G401.6 (cell line): ENCODE measurements at regions not wholly inside any gene's neighbourhood (a gene's known extent, or its start where the extent isn't known, plus 50 kb on each side); places are given as distances from the start of the nearest gene placed in this dataset.

Source experiments
- FAIRE-seq: peaks from 2 replicates; lab custom pipeline; 2012; peaks lifted over from hg19 to GRCh38; lab: Jason Lieb, UNC

DNA sequence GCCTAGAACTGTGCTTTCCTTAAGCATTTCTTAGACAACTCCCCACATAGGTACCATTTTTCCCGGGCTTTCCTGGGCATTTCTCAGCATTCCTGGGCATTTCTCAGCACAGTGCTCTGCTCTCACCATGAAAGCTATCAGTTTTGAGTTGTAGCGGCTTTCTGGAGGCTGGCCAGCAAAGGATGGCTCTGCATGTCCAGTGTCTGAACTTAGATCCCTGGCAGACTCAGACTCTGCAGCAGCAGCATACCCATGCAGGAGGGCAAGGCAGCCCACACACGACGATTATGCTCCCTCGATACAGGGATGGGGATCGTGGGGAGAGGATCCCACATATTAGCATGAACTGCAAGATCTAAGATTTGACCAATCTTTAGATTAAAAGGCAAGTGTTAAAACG lies 248.9 kb upstream of the MKI67 start:
- no peak for FAIRE-seq

DNA sequence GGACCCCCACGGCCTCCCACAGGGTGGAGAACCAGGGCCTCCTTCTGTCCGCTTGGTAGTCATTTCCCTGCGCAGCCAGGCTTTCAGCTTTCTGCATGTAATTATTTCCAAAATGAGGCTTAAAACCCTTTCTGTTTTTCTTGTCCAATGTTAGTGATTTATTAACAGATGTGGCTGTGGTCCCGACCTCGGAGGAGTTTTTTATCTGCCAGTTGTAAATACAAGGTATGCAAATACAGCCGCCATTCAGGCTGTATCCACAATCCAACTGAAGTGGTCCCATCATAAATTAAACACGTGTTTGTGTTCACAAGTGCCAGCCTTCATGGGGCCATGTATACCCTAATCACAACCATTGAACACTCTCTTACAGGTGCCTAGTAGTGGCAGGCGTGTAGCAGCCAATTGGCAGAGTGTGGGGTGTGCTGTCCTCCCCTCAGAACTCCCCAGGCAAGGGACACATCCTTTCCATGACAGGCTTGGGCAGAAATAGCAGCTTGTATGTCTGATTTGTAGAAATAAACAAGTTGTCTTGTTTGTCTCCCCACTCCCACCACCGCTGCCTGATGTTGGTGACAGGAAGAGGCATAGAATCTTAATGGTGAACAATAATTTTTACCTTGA lies 251.3 kb upstream of the MKI67 start:
- FAIRE-seq = no peak

DNA sequence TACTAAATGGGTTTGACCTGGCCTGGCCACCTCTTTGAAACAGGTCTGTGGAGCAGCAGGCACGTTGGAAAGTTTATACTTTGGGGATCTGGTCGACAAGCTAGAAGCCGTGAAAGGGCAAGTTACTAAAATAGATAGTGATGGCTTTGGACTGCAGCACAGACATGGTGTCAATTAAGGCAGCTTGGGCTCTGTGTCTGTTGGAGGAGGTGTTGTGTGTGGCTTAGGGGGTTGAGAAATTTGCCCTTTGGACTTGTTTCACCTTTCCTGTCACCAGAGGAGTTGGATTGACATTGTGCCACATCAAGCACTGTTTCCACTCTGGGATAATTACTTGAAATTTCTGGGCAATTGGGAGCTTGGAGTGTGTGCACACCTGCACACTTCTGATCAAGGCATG lies 251.8 kb upstream of the MKI67 start:
- FAIRE-seq = no peak

DNA sequence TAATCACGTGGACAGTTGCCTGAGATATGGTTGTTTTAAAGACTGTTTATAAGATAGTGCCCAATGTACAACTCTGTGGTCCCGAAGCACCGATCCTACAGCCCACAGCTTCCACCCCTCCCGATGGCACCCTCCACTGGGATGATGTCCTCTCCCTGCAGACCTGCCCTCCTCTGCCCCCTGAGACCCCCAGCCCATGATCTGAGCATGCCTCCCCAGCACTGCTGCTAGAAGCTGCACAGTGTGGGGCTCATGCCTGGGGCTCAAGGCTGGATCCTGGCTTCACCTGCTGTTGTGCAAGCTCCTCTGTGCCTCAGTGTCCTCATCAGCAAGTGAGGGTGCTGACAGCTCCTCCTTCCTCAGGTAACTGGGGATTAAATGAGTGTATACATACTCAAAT lies 254.7 kb upstream of the MKI67 start:
- FAIRE-seq = no peak

DNA sequence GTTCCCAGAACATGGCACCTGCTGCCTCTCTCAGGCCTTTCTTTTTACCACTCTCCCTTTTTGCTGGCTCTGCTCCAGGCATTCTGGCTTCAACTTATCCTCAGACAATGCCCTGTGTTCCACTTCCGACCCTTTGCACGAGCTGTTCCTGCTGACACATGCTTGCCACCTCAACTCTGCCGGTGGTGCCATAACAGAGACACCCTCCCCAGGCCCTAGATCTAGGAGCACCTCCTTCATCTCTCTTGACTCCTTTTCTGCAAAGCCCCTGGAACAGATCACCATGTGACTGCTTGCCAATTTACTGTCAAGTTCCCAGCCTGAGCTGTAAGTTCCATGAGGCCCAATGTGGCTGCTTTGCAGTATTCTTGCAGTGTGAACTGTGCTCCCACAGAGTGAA lies 256.0 kb upstream of the MKI67 start:
- no peak for FAIRE-seq

DNA sequence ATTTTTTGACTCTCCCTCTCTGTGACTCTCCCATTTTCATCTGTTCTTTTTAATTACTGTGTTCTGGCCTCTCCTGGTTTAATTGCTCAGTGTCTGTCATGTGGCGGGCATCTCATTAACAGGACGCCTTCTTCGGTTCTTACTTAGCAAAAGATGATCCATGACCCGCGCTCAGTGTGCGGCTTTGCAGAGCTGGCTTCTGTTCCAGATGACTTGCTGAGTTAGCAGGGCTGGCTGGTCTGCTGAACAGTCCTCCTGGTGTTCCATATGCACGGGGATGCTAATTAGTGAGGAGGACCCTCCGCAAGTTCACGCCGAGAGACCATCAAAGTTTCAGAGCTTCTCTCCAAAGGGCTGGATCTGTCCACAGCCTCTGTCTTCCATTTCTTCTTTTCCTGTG lies 258.6 kb upstream of the MKI67 start:
- no peak for FAIRE-seq

DNA sequence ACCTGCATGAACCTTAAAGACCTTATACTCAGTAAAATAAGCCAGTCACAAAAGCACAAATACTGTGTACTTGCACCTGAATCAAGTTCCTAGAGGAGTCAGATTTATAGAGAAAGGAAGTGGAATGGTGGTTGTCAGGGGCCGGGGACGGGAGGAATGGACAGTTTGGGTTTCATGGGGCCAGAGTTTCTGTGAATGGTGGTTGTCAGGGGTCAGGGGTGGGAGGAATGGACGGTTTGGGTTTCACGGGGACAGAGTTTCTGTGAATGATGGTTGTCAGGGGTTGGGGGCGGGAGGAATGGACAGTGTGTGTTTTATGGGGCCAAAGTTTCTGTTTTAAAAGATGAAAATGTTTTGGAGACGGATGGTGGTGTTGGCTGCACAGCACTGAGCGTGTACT lies 260.0 kb upstream of the MKI67 start:
- no peak for FAIRE-seq

DNA sequence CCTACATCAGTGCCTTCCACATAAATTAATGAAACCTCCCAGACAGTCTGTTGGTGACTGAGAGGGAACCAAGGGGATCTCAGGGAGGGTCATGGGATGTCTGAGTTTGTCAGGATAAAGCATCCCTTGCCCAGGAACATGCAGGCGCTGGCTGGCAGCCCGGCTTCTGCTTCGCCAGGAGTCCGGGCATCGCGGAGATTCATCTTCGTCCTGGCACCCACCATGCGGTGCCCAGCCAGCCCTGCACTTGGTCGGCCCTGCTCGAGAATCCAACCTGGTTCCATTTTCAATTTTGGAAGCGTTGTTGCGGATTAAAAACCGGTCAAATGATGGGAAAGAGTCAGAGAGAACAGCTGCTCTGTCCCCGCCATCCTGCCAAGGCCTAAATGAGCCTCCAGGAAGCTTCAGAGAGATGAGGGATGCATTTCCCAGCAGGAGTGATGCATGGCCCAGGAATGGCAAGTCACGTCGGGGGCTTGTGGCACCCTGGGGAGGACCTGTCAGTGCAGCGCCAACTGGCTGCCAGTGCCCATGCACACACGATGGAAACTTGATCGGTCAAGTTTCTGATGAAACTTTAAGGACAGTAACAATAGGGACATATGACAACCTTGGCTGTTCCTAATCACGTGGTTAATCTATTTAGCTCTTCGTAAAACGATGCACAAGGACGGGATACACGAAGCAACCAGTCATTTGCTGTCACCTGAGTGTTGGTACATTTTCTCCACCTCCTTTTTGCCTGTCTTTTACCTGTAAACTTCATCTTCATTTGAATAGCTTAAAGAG lies 260.8 kb upstream of the MKI67 start:
- no peak for FAIRE-seq

DNA sequence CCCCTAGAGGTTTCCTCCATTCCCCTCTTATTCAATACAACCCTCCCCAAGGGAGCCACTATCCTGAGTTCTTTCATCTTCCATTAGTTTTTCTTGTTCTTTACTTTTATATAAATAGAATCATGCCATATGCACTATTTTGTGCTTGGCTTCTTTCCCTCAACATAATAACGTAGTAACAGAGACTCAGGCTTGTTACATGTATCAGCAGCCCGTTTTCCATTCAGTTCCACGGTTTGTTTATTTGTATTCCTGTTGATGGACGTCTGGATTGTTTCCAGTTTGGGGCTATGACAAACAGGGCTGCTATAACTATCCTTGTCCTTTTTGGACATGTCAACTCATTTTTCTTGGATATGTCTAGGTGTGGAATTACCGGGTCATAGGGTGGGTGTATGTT lies 264.4 kb upstream of the MKI67 start:
- FAIRE-seq = no peak

DNA sequence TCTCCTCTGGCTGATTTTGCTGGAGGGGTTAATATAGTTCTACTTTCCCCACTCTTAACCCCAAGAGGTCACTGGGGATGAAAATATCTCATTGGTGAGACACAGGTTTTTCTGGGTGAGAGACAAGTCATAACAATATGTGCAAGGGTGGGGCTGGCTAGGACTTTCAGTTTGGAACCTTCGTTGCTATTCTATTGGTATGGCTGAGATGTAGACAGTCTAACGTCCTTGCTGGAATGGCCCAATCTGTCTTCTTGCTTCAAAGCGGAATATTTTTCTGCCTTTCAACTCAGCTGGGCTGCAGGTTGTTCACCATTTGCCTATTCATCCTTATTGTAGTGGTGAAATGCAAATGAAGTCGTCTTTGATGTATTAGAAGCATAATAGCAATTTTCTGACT lies 267.3 kb upstream of the MKI67 start:
- no peak for FAIRE-seq

DNA sequence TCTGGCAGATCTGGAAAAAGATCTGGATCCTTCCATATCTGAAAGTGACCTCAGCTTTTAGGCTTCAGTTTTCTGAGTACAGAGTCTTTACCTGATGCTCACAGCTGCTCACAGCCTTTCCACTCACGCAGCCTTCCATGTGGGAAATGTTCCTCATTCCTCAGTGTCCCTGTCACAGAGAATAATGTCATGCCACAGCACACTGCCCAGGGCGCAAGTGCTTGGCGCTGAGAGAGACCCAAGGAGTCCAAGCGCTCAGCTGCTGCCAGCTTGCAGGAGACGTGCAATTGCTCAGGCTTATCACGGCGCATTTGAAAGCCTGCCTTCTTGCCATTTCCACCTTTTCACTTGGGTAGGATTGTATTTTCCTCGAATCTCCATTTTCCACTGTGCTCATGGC lies 271.9 kb upstream of the MKI67 start:
- no peak for FAIRE-seq

DNA sequence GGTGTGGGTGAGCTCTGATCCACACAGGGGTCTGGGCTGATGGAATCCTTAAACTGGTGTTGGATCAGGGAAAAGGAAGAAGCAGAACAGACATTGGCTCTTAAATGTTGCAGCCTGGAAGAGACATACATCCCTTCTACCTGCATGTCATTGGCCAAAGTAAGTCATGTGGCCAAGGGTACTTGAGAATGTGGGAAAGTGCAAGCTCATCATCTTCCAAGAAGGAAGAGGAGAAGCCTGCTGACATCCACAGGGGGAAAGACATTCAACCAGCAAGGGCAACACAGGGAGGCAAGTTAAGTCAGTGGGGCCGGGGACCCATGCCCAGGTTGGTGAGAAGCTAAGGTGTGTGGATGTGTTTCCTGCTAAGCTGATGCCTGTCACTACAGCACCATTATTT lies 272.8 kb upstream of the MKI67 start:
- no peak for FAIRE-seq

DNA sequence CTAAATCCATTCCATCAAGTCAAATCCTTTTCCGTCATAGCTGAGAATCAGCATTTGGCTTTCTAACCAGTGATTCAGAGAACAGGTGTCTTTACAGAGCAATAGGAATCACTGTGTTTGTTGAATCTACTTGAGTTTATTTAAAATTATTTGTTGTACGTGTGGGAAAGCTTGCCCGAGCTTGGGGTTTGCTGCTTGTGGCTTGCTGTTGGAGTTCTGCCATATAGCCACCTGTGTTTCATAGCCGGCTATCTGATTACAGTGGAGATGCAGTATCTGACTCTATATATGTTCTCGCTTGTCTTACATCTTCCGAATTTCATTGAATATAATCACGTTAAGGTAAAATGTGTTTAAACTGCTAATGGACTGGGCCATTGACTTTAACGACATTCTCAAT lies 274.3 kb upstream of the MKI67 start:
- no peak for FAIRE-seq

DNA sequence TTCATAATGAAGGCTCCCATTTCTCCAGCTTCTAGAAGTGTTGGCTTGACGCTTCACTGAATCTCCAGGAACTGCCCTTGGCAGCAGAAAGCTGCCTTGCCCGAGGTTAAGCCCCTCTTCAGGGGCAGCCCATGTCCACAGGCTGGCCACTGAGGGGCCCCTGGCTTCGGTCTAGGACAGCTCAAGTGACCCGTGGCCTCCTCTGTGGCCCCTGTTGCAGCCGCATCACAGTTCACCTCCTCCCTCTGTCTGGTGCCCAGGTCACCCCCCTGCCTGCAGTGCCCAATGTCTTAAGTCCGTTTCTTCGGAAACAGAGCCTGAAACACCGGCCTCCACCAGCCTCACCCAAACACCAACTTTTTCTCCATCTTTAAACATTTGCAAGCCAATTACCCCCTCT lies 279.2 kb upstream of the MKI67 start:
- FAIRE-seq = no peak

DNA sequence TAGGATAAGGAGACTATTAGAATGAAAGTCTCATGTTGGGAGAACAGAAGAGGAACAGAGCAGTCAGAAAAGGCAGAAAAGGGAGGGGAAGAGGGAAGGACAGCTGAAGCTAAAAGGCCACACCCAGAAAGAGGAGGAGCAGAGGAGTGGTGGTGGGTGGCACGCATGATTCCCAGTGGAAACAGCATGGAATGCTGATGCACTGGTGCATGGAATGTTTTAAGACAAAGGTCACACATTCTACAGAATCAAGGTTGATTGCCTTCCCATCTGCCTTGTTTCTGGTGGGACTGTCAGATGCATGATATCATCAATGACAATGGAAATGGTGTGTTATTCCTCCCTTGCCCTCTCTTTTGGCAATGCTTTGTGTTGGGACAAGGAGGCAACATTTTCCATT lies 285.4 kb upstream of the MKI67 start:
- no peak for FAIRE-seq

DNA sequence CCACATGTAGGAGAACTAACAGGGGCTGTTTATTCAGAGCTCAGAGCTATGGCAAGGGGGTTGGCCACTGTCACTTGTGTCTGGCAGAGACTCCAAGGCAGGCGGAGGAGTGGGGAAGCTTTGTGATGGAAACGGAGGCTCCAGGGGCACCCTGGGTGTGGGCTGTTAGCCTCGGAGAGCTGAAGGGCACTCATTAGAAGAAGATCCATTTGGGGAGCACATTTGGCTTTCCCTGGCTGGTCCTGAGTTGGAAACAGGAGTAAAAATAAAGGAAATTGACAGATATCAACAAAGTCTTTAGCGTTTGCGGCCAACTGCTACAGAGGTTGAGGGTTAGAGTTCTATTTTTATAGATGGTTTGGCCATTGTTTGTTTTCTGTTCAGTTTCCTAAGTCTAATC lies 288.3 kb upstream of the MKI67 start:
- FAIRE-seq = no peak

DNA sequence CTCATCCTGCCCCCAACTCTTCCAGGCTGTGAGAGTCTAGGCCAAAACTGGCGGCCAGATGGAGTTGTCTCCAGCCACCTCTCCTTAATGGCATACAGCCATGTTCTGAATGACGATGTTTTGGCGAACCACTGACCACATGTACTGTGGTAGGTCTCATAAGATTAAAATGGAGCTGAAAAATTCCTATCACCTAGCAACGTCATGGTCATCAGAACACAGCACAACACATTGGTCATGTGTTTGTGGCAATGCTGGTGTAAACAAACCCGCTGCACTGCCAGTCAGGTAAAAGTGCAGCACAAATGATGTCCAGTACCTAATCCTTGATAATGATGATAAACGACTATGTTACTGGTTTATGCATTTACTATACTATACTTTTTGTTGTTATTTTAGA lies 290.0 kb upstream of the MKI67 start:
- no peak for FAIRE-seq

DNA sequence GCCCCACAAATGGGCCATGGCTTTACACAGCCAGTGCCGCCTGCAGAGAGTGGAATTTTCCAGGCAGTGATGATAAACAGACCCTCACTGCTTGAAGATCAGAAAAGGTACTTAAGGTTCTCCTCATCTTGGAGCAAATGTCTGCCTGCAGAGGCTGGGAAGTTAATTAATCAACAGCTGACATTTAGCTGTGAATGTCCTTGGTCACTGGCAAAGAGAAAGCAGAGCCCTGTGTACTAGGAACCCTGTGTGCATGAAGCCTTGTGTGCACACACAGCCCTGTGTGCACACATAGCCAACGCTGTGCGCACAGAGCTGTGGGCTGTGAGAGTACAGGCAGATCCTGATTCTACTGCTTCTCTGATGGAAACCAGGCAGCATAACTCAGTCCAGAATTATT lies 291.6 kb upstream of the MKI67 start:
- FAIRE-seq = no peak

DNA sequence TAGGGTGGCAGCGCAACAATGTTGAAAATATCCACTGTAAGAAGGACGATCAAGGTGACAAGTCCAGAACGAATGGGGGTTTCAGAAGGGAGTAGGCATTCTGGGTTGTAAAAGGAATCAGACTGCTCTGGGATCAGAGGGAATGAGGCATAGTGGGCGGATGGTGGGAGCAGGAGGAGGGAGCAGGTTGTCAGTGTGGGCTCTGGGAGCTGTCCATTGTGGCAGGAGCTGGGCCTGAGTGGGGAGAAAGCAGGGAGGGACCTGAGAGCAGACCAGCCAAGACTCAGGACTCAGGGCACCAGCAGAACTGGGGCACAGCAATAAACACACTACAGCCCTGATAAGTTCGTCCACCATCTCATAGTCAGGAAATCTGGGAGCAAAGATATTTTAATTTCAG lies 292.6 kb upstream of the MKI67 start:
- FAIRE-seq = no peak

DNA sequence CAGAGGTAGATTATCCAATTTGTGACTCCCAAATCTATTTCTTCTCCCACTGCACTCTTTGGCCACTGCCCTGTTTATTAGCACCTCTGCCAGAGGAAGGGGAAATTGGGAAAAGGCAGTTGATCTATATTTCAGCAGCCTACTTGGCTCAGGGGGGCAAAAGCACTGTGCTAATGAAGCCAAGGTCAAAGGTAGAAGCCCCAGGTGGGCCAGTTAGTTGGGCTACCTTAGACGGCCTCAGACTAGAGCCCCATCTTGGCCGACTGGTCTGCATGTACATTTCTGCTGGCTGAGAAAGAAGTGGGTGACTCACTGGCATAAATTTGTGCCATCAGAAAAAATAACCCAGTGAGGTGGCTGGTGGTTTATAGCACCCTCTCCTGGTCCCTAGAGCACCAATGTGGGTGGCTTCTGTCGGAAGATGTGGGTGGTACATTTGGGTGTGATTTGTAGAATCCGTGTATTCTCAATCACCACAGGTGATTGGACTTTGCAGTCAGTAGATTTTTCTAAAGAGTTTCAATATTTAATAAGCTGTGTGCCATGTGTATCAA lies 293.3 kb upstream of the MKI67 start:
- no peak for FAIRE-seq

DNA sequence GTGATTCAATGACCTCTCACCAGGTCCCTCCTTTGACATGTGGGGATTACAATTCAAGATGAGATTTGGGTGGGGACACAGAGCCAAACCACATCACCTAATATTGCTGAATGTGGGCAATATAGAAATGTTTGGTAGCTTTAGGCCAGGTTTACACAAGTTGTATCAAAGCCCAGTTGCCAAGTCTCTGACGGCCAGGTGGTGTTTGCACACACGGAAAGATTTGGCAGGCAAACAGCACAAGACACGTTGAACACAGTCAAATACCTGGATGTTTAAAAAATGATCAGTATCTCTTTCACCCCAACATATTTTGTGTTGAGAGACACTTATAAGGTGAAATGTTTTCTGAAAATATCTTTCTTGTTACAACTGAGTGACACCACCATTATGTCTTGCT lies 294.4 kb upstream of the MKI67 start:
- no peak for FAIRE-seq

DNA sequence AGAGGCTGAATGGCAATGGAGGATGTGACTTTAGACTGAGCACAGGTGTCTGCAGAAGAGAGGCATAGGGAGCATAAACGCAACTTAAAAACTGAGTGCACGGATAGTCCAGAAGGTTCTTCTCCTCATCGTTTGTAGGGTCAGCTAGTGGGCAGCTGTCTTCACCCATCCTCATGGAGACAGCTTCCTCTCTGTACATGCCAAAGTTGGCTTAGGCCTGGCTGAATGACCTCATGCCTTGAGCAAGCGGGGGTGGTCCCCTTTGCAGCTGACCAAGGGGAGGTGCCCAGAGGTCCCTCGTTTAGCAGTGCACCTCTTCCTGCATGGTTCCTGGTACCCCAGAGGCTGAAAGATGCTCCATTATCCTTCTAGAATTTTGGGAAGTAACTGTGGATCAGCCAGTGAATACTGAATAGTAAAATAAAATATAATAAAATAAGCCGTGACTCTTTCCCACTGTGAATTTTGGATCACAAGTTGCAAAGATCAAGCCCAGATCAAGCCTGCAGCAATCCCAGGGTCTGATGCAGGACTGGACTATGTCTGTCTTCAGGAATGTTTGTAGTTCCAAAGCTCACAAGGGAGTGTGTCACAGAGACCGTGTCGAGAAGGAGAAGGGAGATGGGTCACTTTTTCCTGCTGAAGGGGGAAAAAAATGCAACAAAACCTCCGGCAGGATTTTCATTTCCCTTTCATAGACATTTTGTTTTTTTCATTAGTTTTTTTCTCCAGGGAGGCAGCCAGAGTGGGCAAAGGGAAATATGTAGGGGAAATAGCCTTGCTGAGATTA lies 295.3 kb upstream of the MKI67 start:
- no peak for FAIRE-seq

DNA sequence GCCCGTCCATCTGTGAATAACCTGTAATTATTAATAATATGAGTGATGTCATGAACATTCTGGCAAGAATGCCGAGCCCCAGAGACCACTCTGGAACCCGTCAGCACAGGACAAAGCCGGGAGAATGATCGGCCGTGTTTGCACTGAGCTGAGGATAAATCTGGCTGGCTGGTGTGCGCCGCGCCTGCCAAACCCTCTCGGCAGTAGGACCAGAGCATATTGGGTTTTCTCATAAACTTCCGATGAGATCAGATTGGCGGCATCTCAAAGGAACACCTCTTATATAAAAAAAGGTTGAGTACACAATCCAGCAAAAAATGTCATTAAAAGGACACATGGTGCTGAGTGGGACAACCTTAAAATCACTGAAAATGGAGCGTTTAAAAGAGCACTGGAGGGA lies 296.0 kb upstream of the MKI67 start:
- FAIRE-seq = no peak
